Stimulated activated naive CD8-positive, alpha-beta T cell treated with anti-CD3 and anti-CD28 coated beads, Interleukin-15, amount 100 ng/mL, for 72 hours (primary cell): ENCODE measurements at regions not wholly inside any gene's neighbourhood (a gene's known extent, or its start where the extent isn't known, plus 50 kb on each side); places are given as distances from the start of the nearest gene placed in this dataset.

Experiments used
- ATAC-seq: fragments of 150-1000 bp; cut with Tn5 transposase; 2 replicates; pipeline ENCODE4 v1.10.0; 2021; ENCODE audit warnings: mild to moderate bottlenecking, moderate library complexity
- DNase-seq, 2 donors: peaks; one replicate each; pipeline ENCODE4 v3.0.0; 2021 to 2022
- H3K27ac Mint-ChIP-seq, 2 donors: one replicate each; pipeline ENCODE4 v1.8.0; 2022; ENCODE audit warnings: mild to moderate bottlenecking in 2 of 2, mixed read lengths in 2 of 2, moderate library complexity in 2 of 2
- H3K27me3 Mint-ChIP-seq: one replicate; pipeline ENCODE4 v1.8.0; 2022; ENCODE audit warnings: mixed read lengths
- H3K4me1 Mint-ChIP-seq: one replicate; pipeline ENCODE4 v1.8.0; 2022; ENCODE audit warnings: mild to moderate bottlenecking, mixed read lengths
- H3K4me3 Mint-ChIP-seq, 2 donors: one replicate each; pipeline ENCODE4 v1.8.0; 2022; ENCODE audit warnings: mild to moderate bottlenecking in 2 of 2, mixed read lengths in 2 of 2, moderate library complexity in 1 of 2
- H3K9me3 Mint-ChIP-seq, 2 donors: one replicate each; pipeline ENCODE4 v1.8.0; 2022; ENCODE audit warnings: mixed read lengths in 2 of 2

- DNase-seq (no peak), ATAC-seq (no peak)
- no peak overlapping the region for H3K4me3 Mint-ChIP-seq
- peaks cover 12 to 22% of the 10 kb centered on the region in 2 donors for H3K9me3 Mint-ChIP-seq
- no peak overlapping the region for H3K27ac Mint-ChIP-seq
- H3K27me3 Mint-ChIP-seq, result no peaks in the 10 kb centered on the region
- no peaks in the 10 kb centered on the region for H3K4me1 Mint-ChIP-seq
Measured at GRCh38 chr2:103859238-103859637, 994.7 kb upstream of the POU3F3 start.

- Mint-ChIP-seq H3K27me3 (no peaks in the 10 kb centered on the region), H3K4me3 (no peak overlapping the region), H3K9me3 (peaks cover 12 to 22% of the 10 kb centered on the region in 2 donors), H3K4me1 (no peaks in the 10 kb centered on the region), H3K27ac (no peak overlapping the region)
- DNase-seq, result no peak
- no peak for ATAC-seq
Measured at GRCh38 chr2:103860016-103860415, 993.9 kb upstream of the POU3F3 start.

- Mint-ChIP-seq H3K9me3 (peaks cover 5 to 9% of the 10 kb centered on the region in 2 donors), H3K4me1 (no peaks in the 10 kb centered on the region), H3K27me3 (no peaks in the 10 kb centered on the region), H3K4me3 (no peak overlapping the region), H3K27ac (no peak overlapping the region)
- ATAC-seq (no peak), DNase-seq (no peak)
Measured at GRCh38 chr2:103868396-103868795, 985.5 kb upstream of the POU3F3 start.

- DNase-seq, result no peak
- H3K27me3 Mint-ChIP-seq, result no peaks in the 10 kb centered on the region
- peaks cover 0 to 4% of the 10 kb centered on the region in 2 donors for H3K9me3 Mint-ChIP-seq
- no peak for ATAC-seq
- no peaks in the 10 kb centered on the region for H3K4me1 Mint-ChIP-seq
- H3K4me3 Mint-ChIP-seq, result no peak overlapping the region
- no peak overlapping the region for H3K27ac Mint-ChIP-seq
Measured at GRCh38 chr2:103873716-103874351, 980.1 kb upstream of the POU3F3 start.

- Mint-ChIP-seq H3K27ac (no peak overlapping the region), H3K9me3 (peaks cover 0 to 4% of the 10 kb centered on the region in 2 donors), H3K4me1 (no peaks in the 10 kb centered on the region), H3K4me3 (no peak overlapping the region), H3K27me3 (no peaks in the 10 kb centered on the region)
- no peak for DNase-seq
- ATAC-seq, result no peak
Measured at GRCh38 chr2:103875131-103875530, 978.8 kb upstream of the POU3F3 start.

- H3K27ac Mint-ChIP-seq, result no peak overlapping the region
- peaks cover 0 to 4% of the 10 kb centered on the region in 2 donors for H3K9me3 Mint-ChIP-seq
- no peak overlapping the region for H3K4me3 Mint-ChIP-seq
- no peak for ATAC-seq
- no peak for DNase-seq
- no peaks in the 10 kb centered on the region for H3K27me3 Mint-ChIP-seq
- no peaks in the 10 kb centered on the region for H3K4me1 Mint-ChIP-seq
Measured at GRCh38 chr2:103875531-103875930, 978.4 kb upstream of the POU3F3 start.

GRCh38 chr2:103876611-103877010 lies 977.3 kb upstream of the POU3F3 start:
- ATAC-seq (no peak), DNase-seq (no peak)
- Mint-ChIP-seq H3K4me3 (no peak overlapping the region), H3K27me3 (no peaks in the 10 kb centered on the region), H3K27ac (no peak overlapping the region), H3K4me1 (no peaks in the 10 kb centered on the region), H3K9me3 (peaks cover 0 to 2% of the 10 kb centered on the region in 2 donors)

GRCh38 chr2:103879101-103879500 lies 974.8 kb upstream of the POU3F3 start:
- H3K4me1 Mint-ChIP-seq, result no peaks in the 10 kb centered on the region
- no peak overlapping the region for H3K4me3 Mint-ChIP-seq
- H3K27ac Mint-ChIP-seq, result no peak overlapping the region
- DNase-seq (no peak), ATAC-seq (no peak)
- no peaks in the 10 kb centered on the region for H3K9me3 Mint-ChIP-seq
- H3K27me3 Mint-ChIP-seq, result no peaks in the 10 kb centered on the region

GRCh38 chr2:103880081-103880834 lies 973.7 kb upstream of the POU3F3 start:
- no peak overlapping the region for H3K4me3 Mint-ChIP-seq
- no peaks in the 10 kb centered on the region for H3K4me1 Mint-ChIP-seq
- DNase-seq (no peak), ATAC-seq (no peak)
- no peaks in the 10 kb centered on the region for H3K9me3 Mint-ChIP-seq
- H3K27me3 Mint-ChIP-seq, result no peaks in the 10 kb centered on the region
- no peak overlapping the region for H3K27ac Mint-ChIP-seq

GRCh38 chr2:103887625-103888024 lies 966.3 kb upstream of the POU3F3 start:
- H3K4me3 Mint-ChIP-seq, result no peak overlapping the region
- H3K27me3 Mint-ChIP-seq, result no peaks in the 10 kb centered on the region
- no peak overlapping the region for H3K27ac Mint-ChIP-seq
- H3K4me1 Mint-ChIP-seq, result no peaks in the 10 kb centered on the region
- DNase-seq (no peak), ATAC-seq (no peak)
- peaks cover 5 to 14% of the 10 kb centered on the region in 2 donors for H3K9me3 Mint-ChIP-seq

GRCh38 chr2:103896182-103896581 lies 957.7 kb upstream of the POU3F3 start:
- DNase-seq (no peak), ATAC-seq (no peak)
- no peak overlapping the region for H3K4me3 Mint-ChIP-seq
- no peaks in the 10 kb centered on the region for H3K27me3 Mint-ChIP-seq
- no peaks in the 10 kb centered on the region for H3K4me1 Mint-ChIP-seq
- no peaks in the 10 kb centered on the region for H3K9me3 Mint-ChIP-seq
- no peak overlapping the region for H3K27ac Mint-ChIP-seq

GRCh38 chr2:103898561-103898960 lies 955.4 kb upstream of the POU3F3 start:
- Mint-ChIP-seq H3K27me3 (no peaks in the 10 kb centered on the region), H3K27ac (no peak overlapping the region), H3K4me3 (no peak overlapping the region), H3K4me1 (no peaks in the 10 kb centered on the region), H3K9me3 (peaks cover 0 to 5% of the 10 kb centered on the region in 2 donors)
- no peak for DNase-seq
- ATAC-seq, result no peak

GRCh38 chr2:103902347-103902746 lies 951.6 kb upstream of the POU3F3 start:
- Mint-ChIP-seq H3K4me1 (no peaks in the 10 kb centered on the region), H3K27ac (no peak overlapping the region), H3K4me3 (no peak overlapping the region), H3K27me3 (no peaks in the 10 kb centered on the region), H3K9me3 (peaks cover 0 to 5% of the 10 kb centered on the region in 2 donors)
- DNase-seq, result no peak
- ATAC-seq, result no peak

GRCh38 chr2:103921161-103921560 lies 932.8 kb upstream of the POU3F3 start:
- Mint-ChIP-seq H3K4me3 (no peak overlapping the region), H3K27me3 (no peaks in the 10 kb centered on the region), H3K4me1 (no peaks in the 10 kb centered on the region), H3K27ac (no peak overlapping the region), H3K9me3 (peaks cover 14 to 22% of the 10 kb centered on the region in 2 donors)
- ATAC-seq (no peak), DNase-seq (no peak)

GRCh38 chr2:103942199-103942598 lies 911.7 kb upstream of the POU3F3 start:
- no peak overlapping the region for H3K27ac Mint-ChIP-seq
- DNase-seq, result no peak
- H3K4me3 Mint-ChIP-seq, result no peak overlapping the region
- H3K9me3 Mint-ChIP-seq, result peaks cover 6 to 12% of the 10 kb centered on the region in 2 donors
- H3K27me3 Mint-ChIP-seq, result no peaks in the 10 kb centered on the region
- no peaks in the 10 kb centered on the region for H3K4me1 Mint-ChIP-seq
- no peak for ATAC-seq

- peaks cover 4 to 17% of the 10 kb centered on the region in 2 donors for H3K9me3 Mint-ChIP-seq
- no peak for DNase-seq
- H3K4me3 Mint-ChIP-seq, result no peak overlapping the region
- H3K4me1 Mint-ChIP-seq, result no peaks in the 10 kb centered on the region
- ATAC-seq, result no peak
- H3K27me3 Mint-ChIP-seq, result no peaks in the 10 kb centered on the region
- no peak overlapping the region for H3K27ac Mint-ChIP-seq
Measured at GRCh38 chr2:103945083-103945482, 908.8 kb upstream of the POU3F3 start.
